GM20000 (cell line): ENCODE measurements at regions not wholly inside any gene's neighbourhood (a gene's known extent, or its start where the extent isn't known, plus 50 kb on each side); places are given as distances from the start of the nearest gene placed in this dataset.

Experiments
- DNase-seq: peaks from one replicate; pipeline ENCODE4 v3.0.0; 2012; ENCODE audit warnings: low spot score
- CTCF ChIP-seq: IDR thresholded peaks from 2 replicates; pipeline ENCODE4 v1.5.1; 2012; ENCODE audit warnings: mild to moderate bottlenecking, control low read depth; ENCODE audit errors: extremely low read depth, missing control alignments

- TF ChIP-seq CTCF: no peak
These were observed 182.3 kb downstream of the MACROH2A1 start for GRCh38 chr5:135216471-135217343.

DNA sequence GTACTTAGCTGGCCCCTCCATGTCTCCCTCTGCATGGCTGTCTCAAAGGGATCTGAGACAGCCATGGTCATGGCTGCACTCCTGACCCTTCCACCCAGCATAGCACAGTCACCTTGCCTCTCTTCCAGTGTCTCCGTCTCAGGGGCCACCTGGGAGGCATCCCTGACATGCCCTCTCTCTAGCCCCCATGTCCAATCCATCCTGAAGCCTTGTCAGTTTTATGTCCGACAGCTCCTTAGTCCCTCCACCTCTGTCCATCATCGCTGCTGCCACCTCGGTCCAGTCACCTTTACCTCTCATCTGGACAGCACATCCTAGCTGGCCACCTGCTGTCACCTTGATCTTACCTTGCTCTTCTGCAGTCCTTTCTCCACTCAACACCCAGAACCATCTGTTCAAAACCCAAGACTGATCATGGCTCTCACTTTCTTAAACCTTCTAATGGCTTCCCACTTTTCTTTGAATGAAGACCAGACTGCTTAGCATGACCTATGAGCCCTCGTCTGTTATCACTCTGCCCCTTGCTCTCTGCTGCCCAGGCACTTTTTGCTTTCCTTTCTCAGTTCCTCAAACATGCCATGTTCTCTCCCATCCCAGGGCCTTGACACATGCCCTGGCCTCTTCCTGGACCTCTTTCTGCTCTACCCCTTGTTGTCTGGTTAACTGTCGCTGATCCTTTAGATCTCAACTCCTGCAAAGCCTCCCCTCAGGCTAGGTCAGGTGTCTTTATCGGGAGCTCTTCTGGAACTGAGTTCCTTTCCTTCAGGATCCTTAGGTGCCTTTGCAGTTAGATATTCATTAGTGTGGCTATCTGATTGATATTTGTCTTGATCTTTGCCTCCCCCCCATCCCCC, 181.8 kb upstream of the PITX1 start:
- TF ChIP-seq CTCF: no peak
- DNase-seq: no peak

More at GRCh38 chr5:135216471-135217343, 182.3 kb downstream of the MACROH2A1 start:
- no peak for DNase-seq

DNA sequence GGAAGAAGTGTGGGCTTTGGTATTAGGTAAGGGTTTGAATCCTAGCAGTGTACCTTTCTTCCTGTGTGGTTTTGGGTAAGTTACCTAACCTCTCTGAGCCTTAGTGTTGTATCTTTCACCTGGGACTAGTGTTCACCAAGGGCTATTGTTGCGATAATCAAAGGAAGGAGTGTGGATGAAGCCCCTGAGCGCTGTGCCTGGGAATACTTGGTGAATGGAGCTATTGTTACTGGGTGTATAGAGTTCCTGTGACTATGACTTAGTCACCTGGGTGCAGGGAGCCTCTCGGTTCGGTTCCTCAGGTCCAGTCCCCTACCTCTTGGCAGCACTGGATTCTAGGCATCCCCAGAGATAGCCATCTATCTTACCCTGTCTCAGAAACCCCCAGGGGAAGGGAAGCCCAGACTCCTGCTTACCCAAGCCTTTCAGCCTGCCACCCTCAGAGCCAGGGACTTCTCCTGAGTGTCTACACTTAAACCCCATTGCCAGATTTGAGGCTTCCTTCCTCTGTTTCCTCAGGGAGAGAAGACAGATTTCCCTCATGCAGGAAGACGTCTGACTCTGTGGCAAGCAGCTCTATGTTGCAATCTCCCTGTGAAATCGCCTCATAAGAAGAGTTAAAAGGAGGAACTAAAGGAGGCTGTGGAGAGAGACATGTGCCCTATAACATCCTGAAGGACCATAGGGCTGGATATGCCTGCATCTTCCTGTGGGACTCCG, 181.0 kb upstream of the PITX1 start:
- DNase-seq: no peak
- TF ChIP-seq CTCF: no peak

DNA sequence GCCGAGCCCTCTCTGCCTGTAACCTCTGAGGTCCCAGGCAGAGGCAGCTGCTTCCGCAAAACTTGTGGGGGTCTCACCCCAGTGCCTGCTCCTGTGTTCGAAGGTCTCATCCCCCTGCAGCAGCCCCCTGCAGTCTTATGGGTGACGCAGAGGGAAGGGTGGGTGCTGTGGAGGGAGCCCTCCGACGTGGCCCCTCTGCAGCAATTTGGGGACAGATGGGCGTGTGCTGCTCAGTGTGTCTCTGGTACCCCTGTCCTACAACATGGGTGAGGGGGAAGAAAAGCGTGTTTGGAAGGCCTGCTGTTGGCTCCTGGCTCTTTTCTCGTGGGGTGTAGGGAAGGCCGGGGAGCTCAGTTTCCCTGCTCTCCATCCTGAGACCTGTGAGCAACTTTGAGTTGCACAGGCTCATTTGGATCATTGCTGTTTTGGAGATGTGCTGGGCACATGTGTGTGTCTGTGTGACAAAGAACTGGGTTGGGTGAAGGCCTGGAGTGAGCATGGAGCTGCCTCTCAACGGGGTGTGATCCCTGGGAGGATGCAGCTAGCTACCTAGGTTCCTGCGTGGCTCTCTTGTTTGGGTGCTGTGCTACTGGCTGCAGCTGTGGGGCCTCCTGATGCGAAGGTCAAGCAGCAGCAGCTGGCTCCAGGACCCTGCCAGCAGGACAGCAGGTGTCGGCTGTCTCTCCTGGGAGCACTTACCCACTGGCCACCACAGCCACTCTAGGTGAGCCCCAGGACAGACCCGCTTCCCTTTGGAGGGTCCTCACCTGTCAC, 179.6 kb upstream of the PITX1 start:
- TF ChIP-seq CTCF: no peak

GRCh38 chr5:135213027-135213386, 179.0 kb upstream of the PITX1 start:
- DNase-seq: no peak
- TF ChIP-seq CTCF: no peak

More for the DNA sequence above, 179.6 kb upstream of the PITX1 start:
- no peak for DNase-seq

DNA sequence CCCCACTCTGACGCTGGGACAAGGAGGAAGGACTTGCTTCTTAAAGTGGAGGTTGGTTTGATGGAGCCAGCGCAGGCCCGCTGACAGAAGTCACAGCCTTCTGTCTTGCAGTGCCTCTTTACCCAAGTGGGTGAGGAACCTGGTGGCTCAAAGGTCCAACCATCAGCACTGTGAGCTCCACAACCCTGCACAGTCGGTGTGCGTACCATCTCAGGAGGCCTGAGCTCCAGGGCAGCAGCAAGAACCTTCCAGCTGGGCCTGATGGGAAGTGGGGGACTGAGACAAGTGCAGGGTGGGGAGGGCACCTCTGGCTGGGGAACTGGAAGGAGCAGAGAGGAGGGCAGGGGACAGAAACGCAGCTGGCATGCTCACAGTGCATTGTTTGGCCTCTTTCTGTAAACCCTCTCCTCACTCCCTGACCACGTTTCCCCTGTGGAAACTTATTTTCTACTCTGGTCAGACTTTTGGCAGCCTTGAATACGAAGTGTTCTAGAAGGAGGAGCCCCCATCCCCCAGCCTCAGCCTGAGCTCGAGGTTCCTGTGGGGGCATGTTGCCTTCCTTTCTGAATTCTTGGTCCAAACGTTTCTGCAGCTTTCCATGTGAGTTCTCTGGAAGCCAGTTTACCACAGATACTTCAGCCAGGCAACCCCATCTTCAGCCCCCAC, 178.5 kb upstream of the PITX1 start:
- no peak for TF ChIP-seq CTCF
- DNase-seq: no peak
